SK-N-MC (cell line): ENCODE measurements at regions not wholly inside any gene's neighbourhood (a gene's known extent, or its start where the extent isn't known, plus 50 kb on each side); places are given as distances from the start of the nearest gene placed in this dataset.

Experiments used
- EZH2 ChIP-seq: fragments of 200-600 bp; sonication (generic); IDR thresholded peaks from one replicate; pipeline ENCODE4 v1.6.1; 2017; ENCODE audit warnings: antibody characterized with exemption
- FOXP2 ChIP-seq: optimal IDR thresholded peaks from 2 replicates; pipeline ENCODE3; 2011; ENCODE audit warnings: mild to moderate bottlenecking, moderate library complexity; ENCODE audit not compliant: insufficient read depth; ENCODE audit errors: extremely low read length, control extremely low read depth
- POLR2AphosphoS5 ChIP-seq: IDR thresholded peaks from 2 replicates; pipeline ENCODE4 v1.6.1; 2012; ENCODE audit warnings: mild to moderate bottlenecking, low read depth, low read length, borderline replicate concordance

GRCh38 chr4:89570931-89571330, 263.3 kb upstream of the GPRIN3 start:
- TF ChIP-seq POLR2AphosphoS5: no peak
- TF ChIP-seq EZH2: no peak
- no peak for TF ChIP-seq FOXP2
